ENCODE measurements at regions not wholly inside any gene's neighbourhood (a gene's known extent, or its start where the extent isn't known, plus 50 kb on each side); places are given as distances from the start of the nearest gene placed in this dataset.

DNA sequence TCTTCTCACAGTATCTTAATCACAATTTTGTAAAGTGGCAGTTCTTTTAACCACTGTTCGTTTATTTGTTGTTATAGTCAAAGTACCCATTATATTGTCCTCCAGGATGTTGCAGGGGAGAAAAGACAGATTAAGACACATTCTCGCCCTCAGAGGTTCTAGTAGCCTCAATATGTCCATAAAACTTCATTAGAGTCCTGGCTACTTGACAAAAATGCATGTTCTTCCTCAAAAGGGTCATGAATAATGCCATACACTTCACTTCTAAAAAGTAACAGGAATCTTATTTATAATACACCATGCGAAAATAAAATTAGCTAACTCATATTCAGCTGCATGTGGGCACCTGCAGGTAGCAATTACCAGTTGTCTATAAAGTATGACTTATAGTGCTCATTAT lies 109.3 kb upstream of the ANK3 start:
- Histone ChIP-seq H3K4me3 (replicated peaks in 1 of 3) (no peak overlapping the region), H3K27ac (peak overlapping the region in 1 of 3 donors; percentile 63), H3K9me3 (no peaks in the 10 kb centered on the region), H3K36me3 (no peaks in the 10 kb centered on the region), H3K27me3 (no peaks in the 10 kb centered on the region), H3K4me1 (peaks cover 33 to 51% of the 10 kb centered on the region in 2 donors)
- no peak for DNase-seq
- intact Hi-C loops (cut with DNase I) = no loop called here
- no peak for TF ChIP-seq POLR2A (IDR thresholded peaks at IDR 0.05)
- TF ChIP-seq, protein P1, sequence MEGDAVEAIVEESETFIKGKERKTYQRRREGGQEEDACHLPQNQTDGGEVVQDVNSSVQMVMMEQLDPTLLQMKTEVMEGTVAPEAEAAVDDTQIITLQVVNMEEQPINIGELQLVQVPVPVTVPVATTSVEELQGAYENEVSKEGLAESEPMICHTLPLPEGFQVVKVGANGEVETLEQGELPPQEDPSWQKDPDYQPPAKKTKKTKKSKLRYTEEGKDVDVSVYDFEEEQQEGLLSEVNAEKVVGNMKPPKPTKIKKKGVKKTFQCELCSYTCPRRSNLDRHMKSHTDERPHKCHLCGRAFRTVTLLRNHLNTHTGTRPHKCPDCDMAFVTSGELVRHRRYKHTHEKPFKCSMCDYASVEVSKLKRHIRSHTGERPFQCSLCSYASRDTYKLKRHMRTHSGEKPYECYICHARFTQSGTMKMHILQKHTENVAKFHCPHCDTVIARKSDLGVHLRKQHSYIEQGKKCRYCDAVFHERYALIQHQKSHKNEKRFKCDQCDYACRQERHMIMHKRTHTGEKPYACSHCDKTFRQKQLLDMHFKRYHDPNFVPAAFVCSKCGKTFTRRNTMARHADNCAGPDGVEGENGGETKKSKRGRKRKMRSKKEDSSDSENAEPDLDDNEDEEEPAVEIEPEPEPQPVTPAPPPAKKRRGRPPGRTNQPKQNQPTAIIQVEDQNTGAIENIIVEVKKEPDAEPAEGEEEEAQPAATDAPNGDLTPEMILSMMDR (IDR thresholded peaks at IDR 0.05) = no peak
- WGBS, 2 donors = 87 to 89% methylated on average over 3 of the region's 3 CpGs

DNA sequence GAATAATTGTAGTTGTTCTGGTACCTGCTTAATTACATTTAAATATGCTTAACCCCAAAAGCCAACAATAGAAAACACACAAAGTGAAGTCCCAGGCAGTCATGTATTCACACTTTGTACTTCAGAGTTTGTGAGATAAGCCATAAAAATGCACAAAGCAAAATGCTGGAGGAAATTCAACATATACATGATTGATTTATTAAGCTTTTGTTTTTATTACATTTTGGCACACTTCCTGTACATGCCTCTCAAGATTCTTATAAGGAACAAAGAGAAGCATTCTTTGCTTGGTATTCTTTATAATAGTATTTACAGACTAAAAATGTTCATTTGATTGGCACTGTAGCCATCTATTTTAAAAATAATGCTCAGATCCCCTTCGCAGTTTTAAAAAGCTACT lies 107.7 kb upstream of the ANK3 start:
- WGBS, 2 donors = 42 to 48% methylated on average over 1 of the region's 1 CpG
- Histone ChIP-seq H3K27me3 (no peaks in the 10 kb centered on the region), H3K4me1 (peaks cover 33 to 51% of the 10 kb centered on the region in 2 donors), H3K27ac (peak overlapping the region in 2 of 3 donors; percentile 31 to 63), H3K9me3 (no peaks in the 10 kb centered on the region), H3K4me3 (replicated peaks in 1 of 3) (no peak overlapping the region), H3K36me3 (no peaks in the 10 kb centered on the region)
- no peak for DNase-seq
- no peak for TF ChIP-seq POLR2A (IDR thresholded peaks at IDR 0.05)
- TF ChIP-seq, protein P1 (IDR thresholded peaks at IDR 0.05) = no peak
- intact Hi-C loops (cut with DNase I) = no loop called here

DNA sequence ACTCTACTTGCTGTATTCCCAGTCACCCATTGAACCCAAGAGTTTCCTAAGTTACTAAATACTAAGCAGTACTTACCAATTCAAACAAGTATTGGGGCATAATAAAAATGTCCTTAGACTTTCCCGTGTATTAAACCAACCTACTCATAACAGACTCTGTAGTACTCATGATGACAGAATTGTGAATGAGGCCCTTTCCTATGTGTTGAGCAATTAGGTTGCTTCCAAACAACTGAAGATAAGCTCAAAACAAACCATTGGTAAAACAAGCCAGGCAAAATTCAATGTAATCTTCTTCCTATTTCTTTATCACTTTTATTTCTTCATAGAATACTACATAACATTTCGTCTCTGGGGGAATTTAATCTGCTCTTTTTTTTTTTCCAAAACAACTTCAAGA lies 106.5 kb upstream of the ANK3 start:
- H3K27ac ChIP-seq = no peak overlapping the region
- peaks cover 33 to 43% of the 10 kb centered on the region in 2 donors for H3K4me1 ChIP-seq
- TF ChIP-seq, protein P1 (IDR thresholded peaks at IDR 0.05) = no peak
- no peak for TF ChIP-seq POLR2A (IDR thresholded peaks at IDR 0.05)
- intact Hi-C loops (cut with DNase I) = no loop called here
- H3K27me3 ChIP-seq = no peaks in the 10 kb centered on the region
- 67 to 73% methylated on average over 2 of the region's 2 CpGs for WGBS, 2 donors
- no peaks in the 10 kb centered on the region for H3K36me3 ChIP-seq
- no peak overlapping the region for H3K4me3 ChIP-seq (replicated peaks in 1 of 3)
- no peaks in the 10 kb centered on the region for H3K9me3 ChIP-seq
- no peak for DNase-seq

DNA sequence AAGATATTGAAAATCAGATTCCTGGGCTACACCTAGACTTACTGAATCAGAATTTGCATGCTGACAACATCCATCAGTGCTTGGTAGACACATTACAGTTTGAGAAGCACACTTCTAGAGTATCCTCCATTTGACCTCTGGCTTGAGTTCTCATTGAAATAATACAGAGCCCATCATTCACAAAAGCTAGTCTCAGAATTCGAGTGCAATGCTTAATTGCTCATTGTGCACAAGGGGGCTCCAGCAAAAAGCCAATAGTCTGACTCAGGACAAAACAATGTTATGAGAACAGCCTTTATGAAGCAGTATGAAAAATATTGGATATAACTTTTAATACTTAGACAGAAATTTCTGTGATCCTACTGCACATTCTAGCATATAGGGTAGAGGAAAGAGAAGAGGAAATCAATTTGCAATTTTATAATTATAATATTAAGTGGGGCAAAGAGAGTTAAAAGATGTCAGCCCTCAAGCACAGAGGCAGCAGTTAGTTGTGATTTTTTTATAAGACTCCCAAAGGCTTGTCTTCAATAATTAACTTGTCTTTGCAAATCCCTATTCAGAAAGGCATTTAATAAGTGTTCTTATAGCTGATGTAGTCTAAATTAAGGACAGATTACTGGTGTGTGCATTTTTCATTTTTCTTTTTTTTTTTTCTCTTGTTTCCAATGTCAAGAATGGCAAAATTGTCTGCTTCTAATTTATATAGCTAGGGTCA lies 105.8 kb upstream of the ANK3 start:
- Histone ChIP-seq H3K27ac (no peak overlapping the region), H3K27me3 (no peaks in the 10 kb centered on the region), H3K9me3 (no peaks in the 10 kb centered on the region), H3K4me1 (peaks cover 34 to 40% of the 10 kb centered on the region in 2 donors), H3K4me3 (replicated peaks in 1 of 3) (no peak overlapping the region), H3K36me3 (no peaks in the 10 kb centered on the region)
- intact Hi-C loops (cut with DNase I) = no loop called here
- no peak for TF ChIP-seq POLR2A (IDR thresholded peaks at IDR 0.05)
- TF ChIP-seq, protein P1 (IDR thresholded peaks at IDR 0.05) = no peak
- 39 to 46% methylated on average over 1 of the region's 1 CpG for WGBS, 2 donors
- no peak for DNase-seq

DNA sequence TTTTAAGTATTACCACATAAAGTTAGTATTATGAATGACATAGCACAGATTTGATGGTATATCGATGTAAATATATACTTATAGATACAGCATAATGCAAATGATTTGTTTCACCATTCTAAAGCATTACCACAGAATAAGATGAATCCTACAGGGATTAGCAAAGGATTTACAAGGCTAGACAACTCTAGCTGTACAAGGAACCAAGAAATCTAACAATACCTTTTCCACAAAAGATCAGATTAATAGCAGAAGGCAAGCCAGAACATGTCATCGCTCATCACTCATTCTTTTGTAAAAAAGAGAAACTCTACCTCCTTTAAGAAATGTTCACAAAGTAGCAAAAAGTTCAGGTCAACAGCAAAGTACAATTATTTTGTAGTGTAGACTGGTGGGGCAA lies 105.1 kb upstream of the ANK3 start:
- no peak for DNase-seq
- H3K4me3 ChIP-seq (replicated peaks in 1 of 3) = no peak overlapping the region
- intact Hi-C loops (cut with DNase I) = no loop called here
- TF ChIP-seq POLR2A (IDR thresholded peaks at IDR 0.05) = no peak
- TF ChIP-seq, protein P1 (IDR thresholded peaks at IDR 0.05) = no peak
- no peaks in the 10 kb centered on the region for H3K9me3 ChIP-seq
- peaks cover 34 to 39% of the 10 kb centered on the region in 2 donors for H3K4me1 ChIP-seq
- no peaks in the 10 kb centered on the region for H3K36me3 ChIP-seq
- H3K27ac ChIP-seq = no peak overlapping the region
- no peaks in the 10 kb centered on the region for H3K27me3 ChIP-seq
- WGBS, 2 donors = 95 to 97% methylated on average over 2 of the region's 2 CpGs
